Right ventricle myocardium inferior (tissue), 1 donor: ENCODE measurements at regions not wholly inside any gene's neighbourhood (a gene's known extent, or its start where the extent isn't known, plus 50 kb on each side); places are given as distances from the start of the nearest gene placed in this dataset.

Experiments used
- ATAC-seq: fragments of 200-7000 bp; cut with Tn5 transposase; one replicate; pipeline ENCODE4 v1.9.1; 2020; ENCODE audit warnings: mild to moderate bottlenecking, moderate library complexity
- DNase-seq: peaks from one replicate; pipeline ENCODE4 v3.0.0; 2021; ENCODE audit errors: missing footprints
- intact Hi-C: fragments of 100-400 bp; cut with DNase I; formaldehyde crosslinking; loops from one replicate; pipeline ENCODE4 v1.11.0; 2022
- donor health status: DM: no; HTN: yes; CAD: no; lungs with severe emphysema.

GRCh38 chr18:38612904-38613303, 1047.3 kb upstream of the CELF4 start:
- intact Hi-C loops: no loop called here
- ATAC-seq: no peak
- no peak for DNase-seq

- intact Hi-C loops: no loop called here
- ATAC-seq: no peak
- DNase-seq: no peak
Measured at GRCh38 chr18:38611036-38611964, 1045.7 kb upstream of the CELF4 start.

- no peak for ATAC-seq
- DNase-seq: no peak
- intact Hi-C loops: no loop called here
Measured at GRCh38 chr18:38606841-38607240, 1041.2 kb upstream of the CELF4 start.

GRCh38 chr18:38602341-38602740, 1036.7 kb upstream of the CELF4 start:
- intact Hi-C loops: no loop called here
- ATAC-seq (no peak), DNase-seq (no peak)

GRCh38 chr18:38587571-38587970, 1022.0 kb upstream of the CELF4 start:
- DNase-seq (no peak), ATAC-seq (no peak)
- intact Hi-C loops: no loop called here

GRCh38 chr18:38586327-38586726, 1020.7 kb upstream of the CELF4 start:
- DNase-seq: no peak
- no peak for ATAC-seq
- intact Hi-C loops: no loop called here

- ATAC-seq (no peak), DNase-seq (no peak)
- intact Hi-C loops: no loop called here
Measured at GRCh38 chr18:38579764-38580163, 1014.2 kb upstream of the CELF4 start.

- intact Hi-C loops: no loop called here
- ATAC-seq (no peak), DNase-seq (no peak)
Measured at GRCh38 chr18:38576916-38577315, 1011.3 kb upstream of the CELF4 start.

GRCh38 chr18:38576349-38576748, 1010.8 kb upstream of the CELF4 start:
- intact Hi-C loops: no loop called here

GRCh38 chr18:38575648-38576047, 1010.0 kb upstream of the CELF4 start:
- no peak for DNase-seq
- ATAC-seq: no peak
- intact Hi-C loops: no loop called here

More at GRCh38 chr18:38576349-38576748, 1010.8 kb upstream of the CELF4 start:
- no peak for ATAC-seq
- no peak for DNase-seq

GRCh38 chr18:38575023-38575422, 1009.4 kb upstream of the CELF4 start:
- ATAC-seq: no peak
- DNase-seq: no peak
- intact Hi-C loops: no loop called here

- intact Hi-C loops: no loop called here
- DNase-seq: no peak
- ATAC-seq: no peak
Measured at GRCh38 chr18:38572554-38573111, 1007.0 kb upstream of the CELF4 start.

GRCh38 chr18:38571651-38572050, 1006.1 kb upstream of the CELF4 start:
- intact Hi-C loops: no loop called here
- DNase-seq (no peak), ATAC-seq (no peak)

- no peak for DNase-seq
- no peak for ATAC-seq
- intact Hi-C loops: no loop called here
Measured at GRCh38 chr18:38565513-38565912, 999.9 kb upstream of the CELF4 start.

GRCh38 chr18:38563396-38563980, 997.9 kb upstream of the CELF4 start:
- no peak for ATAC-seq
- no peak for DNase-seq
- intact Hi-C loops: no loop called here

- no peak for ATAC-seq
- no peak for DNase-seq
- intact Hi-C loops: no loop called here
Measured at GRCh38 chr18:38557006-38557405, 991.4 kb upstream of the CELF4 start.

GRCh38 chr18:38552732-38553321, 987.2 kb upstream of the CELF4 start:
- intact Hi-C loops: no loop called here
- DNase-seq (no peak), ATAC-seq (no peak)

- ATAC-seq: no peak
- intact Hi-C loops: no loop called here
- DNase-seq: no peak
Measured at GRCh38 chr18:38551881-38552280, 986.3 kb upstream of the CELF4 start.

- intact Hi-C loops: no loop called here
- ATAC-seq (no peak), DNase-seq (no peak)
Measured at GRCh38 chr18:38545071-38545470, 979.5 kb upstream of the CELF4 start.

GRCh38 chr18:38539856-38540255, 974.3 kb upstream of the CELF4 start:
- DNase-seq (no peak), ATAC-seq (no peak)
- intact Hi-C loops: no loop called here
